Glomerular endothelial cell (primary cell): ENCODE measurements at regions not wholly inside any gene's neighbourhood (a gene's known extent, or its start where the extent isn't known, plus 50 kb on each side); places are given as distances from the start of the nearest gene placed in this dataset.

Experiments
- DNase-seq: peaks from one replicate; pipeline ENCODE4 v3.0.0-alpha.2; 2011; ENCODE audit warnings: low read depth, low spot score; ENCODE audit errors: extremely low read depth

DNA sequence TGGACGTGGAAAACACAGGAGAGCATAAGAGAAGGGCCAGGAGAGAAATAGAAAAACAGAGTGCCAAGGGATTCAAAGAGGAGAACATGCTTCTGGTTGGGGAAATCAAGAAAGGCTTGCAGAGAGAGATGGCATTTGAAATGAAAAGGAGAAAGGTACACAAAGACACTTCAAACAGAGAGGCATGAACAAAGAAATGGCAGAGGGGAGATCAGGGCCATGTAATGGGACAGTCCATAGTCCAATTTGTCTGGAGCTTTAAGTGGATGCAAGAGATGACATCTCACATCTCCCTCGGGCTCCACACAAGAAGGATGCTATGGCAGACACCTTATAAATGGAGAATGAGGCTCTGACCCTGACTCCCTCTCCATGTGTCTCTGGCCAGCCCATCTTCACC lies 331.1 kb downstream of the MLLT3 start:
- no peak for DNase-seq

DNA sequence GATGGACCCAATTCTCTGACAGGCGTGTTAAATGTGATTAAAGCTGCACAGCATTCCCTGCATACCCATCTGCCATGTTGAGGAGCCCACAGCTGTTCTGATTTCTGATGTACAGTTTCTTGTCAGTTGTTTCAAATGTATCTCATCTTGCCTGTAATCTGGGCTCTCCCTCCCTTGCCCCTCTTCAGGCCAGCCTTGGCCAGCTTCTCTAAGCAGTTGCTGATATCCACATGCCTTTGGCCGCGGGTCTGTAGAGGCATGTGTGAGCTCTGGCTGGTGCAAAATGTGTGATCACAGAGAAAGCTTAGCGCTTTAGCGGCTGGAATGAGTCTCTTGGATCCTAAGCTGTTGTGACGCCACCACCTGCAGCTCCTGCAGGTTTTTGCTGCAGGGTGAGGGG lies 332.0 kb downstream of the MLLT3 start:
- no peak for DNase-seq

DNA sequence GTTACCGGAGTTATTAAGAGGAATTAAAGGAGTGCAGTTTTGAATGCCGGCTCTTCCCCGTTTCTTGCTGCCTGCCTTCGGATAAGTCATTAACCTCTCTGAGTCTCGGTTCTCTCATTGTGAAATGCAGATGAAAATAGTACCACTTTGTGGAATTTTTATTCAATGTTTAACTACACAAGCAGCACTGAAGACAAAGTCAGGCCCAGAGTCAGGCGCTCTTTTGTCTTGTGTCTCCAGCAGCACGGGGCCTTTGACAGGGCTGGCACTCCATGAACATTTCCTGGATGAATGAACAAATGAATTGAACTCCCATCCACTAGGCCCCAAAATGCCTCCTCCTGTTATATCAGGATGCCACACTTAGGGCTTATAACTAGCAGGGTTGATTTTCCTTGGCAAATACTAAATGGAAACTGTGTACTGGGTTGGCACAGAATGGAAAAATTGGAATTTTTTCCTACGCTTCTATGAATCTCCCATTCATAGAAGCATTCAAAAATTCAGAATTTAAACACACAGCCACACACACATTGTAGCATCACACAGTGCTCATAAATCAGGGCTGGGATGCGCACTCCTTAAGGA lies 332.8 kb downstream of the MLLT3 start:
- no peak for DNase-seq

DNA sequence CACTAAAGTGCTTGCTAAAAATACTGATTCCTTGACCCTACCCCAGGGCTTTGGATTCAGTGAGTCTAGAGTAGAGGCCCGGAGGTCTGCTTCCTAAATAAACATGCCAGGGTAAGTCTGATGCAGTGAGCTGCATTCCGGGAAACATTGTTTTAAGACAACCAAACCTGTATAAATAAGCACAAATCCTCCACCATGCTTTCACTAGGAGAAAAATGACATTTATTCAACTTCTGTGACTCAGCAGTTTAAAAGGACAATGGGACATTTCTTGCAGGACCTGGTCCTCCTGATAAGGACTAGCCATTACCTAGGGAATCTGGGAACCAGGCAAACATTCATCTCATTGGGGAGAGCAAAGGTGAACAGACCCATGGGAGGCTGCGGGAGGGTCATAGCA lies 335.3 kb downstream of the MLLT3 start:
- no peak for DNase-seq

DNA sequence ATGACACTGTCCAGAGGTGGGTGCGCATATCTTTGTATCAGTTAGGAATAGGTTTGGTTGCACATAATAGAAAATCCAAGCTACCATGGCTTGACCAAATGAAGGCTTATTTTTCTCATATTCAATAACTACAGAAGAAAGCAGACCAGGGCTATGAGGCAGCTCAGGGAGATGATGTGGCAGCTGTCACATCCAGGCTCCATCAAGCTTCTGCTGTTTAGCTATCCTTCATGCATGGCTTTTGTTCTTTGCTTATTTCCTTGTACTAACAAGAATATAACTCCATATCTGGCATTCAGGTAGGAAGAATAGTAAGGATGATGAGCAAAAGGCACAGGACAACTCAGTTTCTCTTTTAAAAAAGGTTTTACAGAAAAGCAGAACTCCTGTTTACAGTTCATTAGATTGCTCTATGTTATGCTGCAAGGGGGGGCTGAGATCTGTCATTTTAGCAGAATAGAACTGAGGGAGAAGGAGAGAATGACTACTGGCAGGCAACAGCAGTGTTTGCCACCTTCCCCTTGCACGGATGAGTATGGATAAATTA lies 336.1 kb downstream of the MLLT3 start:
- no peak for DNase-seq

DNA sequence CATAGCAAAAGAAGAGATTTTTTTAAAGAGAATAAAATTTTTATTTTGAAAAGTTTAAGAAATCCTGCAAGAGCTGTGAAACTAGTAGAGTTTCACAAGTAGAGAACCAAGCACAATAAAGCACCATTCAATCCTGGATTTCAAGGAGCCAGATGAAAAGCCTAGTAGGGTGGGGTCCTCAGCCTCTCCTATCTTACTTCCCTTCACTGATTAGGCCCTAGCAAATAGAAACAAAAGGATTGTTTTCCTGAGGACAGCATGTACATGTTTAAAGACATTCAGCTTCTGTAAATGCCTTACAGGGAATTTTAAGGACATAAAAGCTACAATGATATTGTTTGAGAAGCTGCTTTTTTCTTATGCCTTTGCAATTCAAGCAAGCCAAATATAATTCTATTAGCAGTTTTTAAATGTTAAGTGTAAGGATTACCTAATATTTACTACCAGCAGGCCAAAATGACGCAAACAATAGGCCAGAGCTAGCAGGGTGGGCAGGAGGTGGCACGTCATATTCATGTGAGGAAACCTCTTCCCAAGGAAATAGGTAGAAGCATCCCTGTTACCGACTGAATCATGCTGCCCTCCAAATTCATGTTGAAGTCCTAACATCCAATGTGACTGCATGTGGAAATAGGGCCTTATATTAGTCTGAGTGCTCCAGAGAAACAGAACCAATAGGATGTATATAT lies 337.6 kb downstream of the MLLT3 start:
- DNase-seq: no peak

DNA sequence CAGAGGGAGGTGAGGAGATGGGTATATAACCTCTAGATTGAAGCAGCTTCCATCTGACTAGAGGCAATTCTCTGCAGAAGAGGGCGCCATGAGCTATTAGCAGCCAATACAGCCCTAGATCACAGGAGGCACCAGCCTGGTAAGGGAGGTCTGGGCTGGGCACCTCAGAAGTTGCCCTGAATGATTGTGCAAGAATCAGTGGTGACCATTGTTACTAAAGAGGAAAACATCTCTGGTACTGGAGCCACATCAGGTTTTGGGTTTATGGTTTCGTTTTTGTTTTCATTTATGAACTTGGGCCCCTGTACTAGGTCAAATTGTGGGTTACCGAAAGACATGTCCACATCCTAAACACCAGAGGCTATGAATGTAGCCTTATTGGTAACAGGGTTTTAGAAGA lies 342.0 kb downstream of the MLLT3 start:
- no peak for DNase-seq

DNA sequence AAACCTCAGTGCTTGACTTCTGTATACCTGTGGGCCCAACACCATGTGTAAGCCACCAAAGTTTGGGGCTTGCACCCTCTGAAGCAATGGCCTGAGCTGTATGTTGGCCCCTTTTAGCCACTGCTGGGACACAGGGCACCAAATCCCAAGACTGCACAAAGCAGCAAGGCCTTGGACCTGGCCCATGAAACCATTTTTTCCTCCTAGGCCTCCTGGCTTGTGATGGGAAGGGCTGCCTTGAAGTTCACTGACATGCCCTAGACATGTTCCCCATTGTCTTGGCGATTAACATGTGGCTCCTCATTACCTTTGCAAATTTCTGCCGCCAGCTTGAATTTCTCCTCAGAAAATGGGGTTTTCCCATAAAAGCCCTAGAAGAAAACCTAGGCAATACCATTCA lies 345.5 kb downstream of the MLLT3 start:
- no peak for DNase-seq

DNA sequence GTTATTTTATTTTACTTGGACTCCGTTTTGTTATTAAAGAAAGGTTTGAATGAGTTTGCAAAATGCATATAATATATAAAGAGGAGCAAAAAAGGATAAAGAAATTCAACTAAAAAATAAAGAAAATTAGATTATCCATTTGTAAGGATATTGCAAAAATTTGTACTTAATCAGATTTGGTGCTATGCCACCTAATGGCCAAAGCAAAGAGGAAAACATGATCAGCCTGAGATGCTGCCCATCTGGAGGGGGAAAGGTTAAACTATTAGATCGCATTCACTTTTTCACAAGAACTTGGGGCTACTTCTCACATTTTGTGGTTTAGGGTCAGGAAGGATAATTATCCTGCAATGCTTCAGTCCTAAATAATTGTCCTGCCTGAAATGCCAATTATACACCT lies 350.6 kb downstream of the MLLT3 start:
- no peak for DNase-seq

DNA sequence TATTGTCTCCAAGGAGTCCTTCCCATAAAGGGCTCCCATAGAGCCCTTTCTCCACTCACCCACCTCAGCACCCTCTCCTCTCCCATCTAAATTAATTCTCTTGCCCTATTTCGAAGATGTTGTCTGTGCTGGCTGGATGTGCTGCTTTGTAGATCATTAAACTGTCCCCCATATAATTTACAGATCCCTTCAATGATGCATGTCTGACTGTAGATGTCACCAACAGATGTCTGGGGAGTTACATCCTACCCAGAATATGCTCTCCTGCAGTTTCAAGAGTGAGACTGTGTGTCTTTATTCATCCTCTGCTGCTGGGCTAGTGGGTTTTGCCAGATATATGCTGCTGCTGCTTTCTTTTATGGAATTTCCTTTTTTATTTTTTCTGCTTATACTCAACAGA lies 351.2 kb downstream of the MLLT3 start:
- no peak for DNase-seq

DNA sequence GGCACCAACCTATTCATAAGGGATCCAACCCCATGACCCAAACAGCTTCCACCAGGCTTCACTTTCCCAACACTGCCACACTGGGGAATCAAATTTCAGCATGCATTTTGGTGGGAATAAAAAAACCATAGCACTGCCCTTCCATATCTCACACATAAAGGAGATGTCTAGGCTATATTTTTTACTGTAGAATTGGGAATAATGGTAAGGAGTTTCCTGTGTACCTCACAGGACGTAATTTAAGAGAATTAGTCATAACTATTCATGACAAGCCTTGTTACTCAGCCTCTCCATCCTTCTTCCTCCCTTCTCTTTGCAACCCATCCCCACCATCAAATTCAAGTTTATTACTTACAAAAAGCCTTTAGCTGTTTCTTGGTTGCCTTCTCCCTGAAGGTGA lies 352.1 kb downstream of the MLLT3 start:
- DNase-seq: no peak

DNA sequence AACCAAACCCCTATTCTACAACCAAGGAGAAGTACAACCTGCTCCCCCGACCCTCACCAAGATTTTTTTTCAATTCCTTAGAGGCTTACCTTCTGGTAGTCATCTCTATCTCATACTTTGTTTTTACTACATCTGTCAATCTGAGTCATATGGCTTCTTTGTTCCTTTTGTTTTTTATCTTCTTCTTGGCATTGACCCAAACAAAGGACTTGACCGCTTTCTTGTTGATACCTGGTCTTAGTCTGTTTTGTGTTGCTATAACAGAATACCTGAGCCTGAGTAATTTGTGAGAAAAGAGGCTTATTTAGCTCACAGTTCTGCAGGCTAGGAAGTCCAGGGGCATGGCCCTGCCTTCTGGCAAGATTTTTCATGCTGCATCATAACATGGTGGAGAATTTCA lies 352.7 kb downstream of the MLLT3 start:
- DNase-seq: no peak

DNA sequence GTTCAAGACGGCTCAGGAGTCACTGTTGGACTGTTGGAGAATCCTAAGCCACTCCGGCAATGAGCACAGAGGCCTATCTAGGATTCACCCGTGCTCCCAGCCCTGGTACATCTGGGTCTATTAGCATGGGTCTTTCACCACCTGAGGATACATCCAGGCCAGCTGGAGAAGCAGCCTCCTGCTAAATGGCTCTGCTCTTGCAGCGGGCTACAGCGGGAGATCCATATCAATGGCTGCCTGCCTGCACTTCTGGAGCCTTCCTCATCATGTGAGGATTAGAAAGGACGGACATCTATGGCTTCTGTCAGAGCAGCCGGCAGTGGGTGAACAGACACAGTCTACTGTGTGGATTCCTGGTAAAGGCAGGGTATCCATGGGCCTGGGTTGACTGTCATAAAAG lies 357.4 kb downstream of the MLLT3 start:
- no peak for DNase-seq

DNA sequence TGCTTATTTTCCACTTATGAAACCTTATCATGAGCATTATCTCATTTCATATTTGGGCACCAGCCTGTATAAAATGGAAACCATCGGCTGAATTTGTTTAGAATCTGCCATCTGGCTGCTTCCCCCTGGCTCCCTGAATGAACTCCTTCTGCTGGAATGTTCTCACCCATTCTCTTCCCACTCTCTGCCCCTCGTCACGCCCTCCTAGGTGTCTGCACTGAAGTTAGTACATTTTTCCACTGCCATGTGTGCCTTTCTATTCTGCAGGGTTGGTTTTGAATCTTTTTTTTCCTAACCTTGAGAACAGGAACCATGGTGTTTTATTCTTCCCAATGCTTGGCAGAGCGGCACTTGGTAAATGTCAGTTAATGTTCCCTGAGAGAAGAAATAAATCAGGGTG lies 359.7 kb downstream of the MLLT3 start:
- DNase-seq: no peak

DNA sequence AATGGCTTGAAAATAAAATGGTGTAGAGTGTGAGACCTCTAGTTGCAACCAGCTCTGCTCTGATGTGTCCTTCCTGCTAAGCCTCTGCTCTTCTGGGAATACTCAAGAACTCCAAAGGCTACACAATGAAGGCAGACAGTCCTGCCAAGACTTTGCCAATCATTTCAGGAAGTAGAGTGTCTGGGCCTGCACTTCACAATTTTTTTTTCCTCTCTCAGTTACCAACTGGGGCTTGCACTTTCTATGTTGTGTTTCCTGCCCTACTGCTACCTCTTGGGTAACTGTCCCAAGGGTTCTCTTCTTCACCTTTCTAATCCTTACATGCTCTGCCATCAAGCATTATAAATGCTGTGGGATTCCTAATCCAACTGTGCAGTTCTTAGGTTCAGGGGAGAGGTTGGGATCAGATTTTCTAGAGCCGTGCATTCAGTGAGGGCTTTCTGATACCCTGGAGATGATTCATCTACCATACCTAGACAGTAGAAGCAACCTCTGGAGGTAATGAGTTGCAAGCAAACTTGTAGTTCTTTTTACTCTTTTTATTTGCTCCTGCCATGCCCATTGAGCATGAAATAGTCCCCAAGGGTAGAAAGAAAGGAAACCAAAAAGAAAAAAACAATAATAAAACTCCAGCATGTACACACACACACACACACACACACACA lies 365.9 kb downstream of the MLLT3 start:
- no peak for DNase-seq

DNA sequence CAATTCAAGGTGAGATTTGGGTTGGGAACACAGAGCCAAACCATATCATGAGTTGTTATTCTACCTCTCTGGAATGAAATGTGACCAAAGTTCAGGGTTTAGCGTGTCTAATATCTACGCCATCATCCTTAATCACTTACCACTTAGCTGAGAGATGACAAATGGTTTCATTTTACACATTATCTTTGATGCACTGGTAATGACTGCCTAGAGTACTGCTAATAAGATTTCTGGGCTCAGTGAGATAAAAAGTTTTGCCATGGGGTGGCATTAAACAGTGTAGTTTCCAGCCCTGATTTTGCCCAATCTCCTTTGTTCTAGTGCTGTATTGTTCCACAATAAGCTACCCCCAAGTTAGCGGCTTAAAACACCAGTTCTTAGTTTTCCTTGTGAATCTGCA lies 367.2 kb downstream of the MLLT3 start:
- DNase-seq: no peak

DNA sequence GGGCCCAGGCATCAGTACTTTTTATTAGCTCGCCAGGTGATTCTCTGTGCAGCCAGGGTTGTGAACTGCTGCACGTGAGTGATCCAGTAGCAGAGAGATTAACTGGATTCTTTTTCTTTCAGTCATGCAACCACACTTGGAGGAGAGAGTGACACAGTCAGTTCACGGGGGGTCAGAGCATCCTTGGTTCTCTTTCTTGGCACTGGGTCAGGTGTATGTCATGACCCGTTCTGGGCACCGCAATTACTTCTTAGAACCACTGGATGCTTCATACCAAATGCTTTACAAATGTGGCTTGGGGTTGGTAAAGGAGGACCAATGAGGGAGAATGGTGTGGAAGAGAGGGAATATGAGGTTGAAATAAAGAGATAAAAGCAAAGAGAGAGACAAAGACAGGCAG lies 368.7 kb downstream of the MLLT3 start:
- no peak for DNase-seq

DNA sequence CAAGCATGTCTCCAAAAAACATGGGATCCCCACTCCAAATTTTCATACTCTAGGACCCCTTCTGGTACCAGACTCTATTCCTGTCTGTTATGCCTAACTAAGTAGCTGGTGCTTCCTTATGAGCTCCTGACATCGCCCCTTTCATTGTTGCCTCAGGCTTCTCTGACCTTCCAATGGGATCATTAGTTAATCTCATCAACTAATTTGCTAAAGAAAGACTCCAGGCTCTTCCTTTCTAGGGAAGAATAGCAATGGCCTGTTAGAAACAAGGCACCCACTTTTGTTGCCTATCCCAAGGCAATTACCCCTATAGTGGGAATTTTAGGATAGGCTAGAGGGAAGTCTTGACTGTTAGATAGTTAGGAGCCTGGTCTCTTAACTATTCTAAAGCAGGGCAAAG lies 369.5 kb downstream of the MLLT3 start:
- DNase-seq: no peak

DNA sequence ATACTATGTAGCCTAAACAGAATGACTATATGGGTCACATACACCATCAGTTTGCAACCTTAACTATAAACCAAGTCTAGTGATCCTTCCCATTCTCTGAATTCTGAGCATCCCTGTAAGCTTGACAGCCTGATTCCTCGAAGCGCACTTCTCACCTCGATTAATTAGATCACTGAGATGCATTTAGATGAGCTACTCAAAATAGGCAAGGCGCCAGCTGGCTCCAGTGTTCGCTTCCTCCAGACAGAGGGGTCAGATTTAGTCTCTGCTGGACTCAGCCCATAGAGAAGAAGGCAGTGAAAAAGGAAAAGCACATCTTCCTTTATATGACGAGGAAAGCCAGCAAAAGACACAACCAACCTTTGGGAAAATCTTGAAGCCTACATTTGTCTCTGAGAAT lies 371.5 kb downstream of the MLLT3 start:
- DNase-seq: no peak

DNA sequence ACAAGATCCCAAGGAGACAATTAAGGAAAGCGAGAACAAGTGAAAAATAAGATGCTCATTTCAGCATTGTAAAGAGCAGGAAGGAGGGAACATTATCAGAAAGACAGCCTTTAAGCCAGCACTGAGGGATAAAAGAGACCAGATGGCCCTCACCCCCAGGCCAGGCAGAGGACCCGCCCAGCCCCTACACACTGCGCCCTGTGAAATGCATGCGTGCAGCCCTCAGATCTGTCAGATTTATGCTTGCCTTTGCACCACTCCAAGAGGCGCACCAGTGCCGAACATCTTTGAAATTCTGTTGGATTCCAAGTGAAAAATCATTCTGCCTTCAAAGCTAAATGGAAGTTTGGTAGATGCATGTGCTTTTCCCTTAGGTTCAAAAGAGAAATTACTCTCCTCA lies 378.0 kb downstream of the MLLT3 start:
- no peak for DNase-seq

DNA sequence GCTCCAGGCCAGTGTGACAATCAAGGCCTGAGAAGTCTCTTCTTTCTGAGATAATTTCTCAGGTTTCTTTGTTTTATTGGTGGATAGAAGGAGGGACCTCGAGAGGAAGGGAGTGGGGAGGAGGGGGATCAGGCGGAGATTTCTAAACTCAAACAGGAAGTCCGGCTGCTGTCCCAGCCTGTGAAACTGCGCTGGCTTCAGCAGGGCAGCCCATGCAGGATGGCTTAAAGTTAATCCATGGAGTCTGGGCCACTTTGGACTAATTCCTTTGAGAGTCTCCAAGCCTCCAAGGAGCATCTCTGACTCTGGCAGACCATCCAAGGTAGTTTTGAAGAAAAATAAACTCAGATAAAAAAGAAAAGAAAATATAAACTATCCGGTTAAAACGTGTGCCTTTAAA lies 378.5 kb downstream of the MLLT3 start:
- no peak for DNase-seq

DNA sequence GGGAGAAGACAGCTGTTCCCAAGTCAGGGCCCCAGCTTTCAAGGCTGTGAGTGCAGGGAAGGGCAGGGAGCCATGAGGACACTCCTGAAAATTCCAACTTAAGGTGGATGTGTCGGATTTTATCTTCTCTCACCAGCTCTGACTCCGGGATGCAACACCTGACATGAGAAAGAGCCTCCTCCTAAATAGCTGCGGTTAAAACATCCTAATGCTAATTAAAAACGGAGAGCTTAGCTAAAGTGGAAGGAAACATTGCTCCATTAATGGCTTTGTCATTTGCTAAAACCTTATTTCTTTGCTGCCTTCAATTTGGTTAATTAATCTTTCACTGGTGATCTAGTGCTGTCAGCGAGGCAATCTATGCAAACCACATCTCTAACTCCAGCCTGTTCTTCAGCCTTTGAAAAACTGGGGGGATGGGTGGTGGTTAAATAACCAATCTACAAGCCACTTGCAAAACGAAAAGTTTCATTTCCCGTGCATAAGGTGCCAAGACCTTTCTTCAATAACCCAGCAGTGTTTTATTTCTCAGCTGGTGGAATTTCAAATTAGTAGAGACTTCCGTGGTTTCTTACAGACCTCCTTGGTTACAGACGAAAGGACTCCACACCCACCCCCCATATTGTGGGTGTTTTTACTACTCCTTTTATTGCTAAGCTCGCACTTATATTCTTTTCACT lies 379.6 kb downstream of the MLLT3 start:
- no peak for DNase-seq
